ENCODE measurements at regions not wholly inside any gene's neighbourhood (a gene's known extent, or its start where the extent isn't known, plus 50 kb on each side); places are given as distances from the start of the nearest gene placed in this dataset.
A peak's percentile ranks its signal among the peaks of the same experiment; 100 is the strongest.

DNA sequence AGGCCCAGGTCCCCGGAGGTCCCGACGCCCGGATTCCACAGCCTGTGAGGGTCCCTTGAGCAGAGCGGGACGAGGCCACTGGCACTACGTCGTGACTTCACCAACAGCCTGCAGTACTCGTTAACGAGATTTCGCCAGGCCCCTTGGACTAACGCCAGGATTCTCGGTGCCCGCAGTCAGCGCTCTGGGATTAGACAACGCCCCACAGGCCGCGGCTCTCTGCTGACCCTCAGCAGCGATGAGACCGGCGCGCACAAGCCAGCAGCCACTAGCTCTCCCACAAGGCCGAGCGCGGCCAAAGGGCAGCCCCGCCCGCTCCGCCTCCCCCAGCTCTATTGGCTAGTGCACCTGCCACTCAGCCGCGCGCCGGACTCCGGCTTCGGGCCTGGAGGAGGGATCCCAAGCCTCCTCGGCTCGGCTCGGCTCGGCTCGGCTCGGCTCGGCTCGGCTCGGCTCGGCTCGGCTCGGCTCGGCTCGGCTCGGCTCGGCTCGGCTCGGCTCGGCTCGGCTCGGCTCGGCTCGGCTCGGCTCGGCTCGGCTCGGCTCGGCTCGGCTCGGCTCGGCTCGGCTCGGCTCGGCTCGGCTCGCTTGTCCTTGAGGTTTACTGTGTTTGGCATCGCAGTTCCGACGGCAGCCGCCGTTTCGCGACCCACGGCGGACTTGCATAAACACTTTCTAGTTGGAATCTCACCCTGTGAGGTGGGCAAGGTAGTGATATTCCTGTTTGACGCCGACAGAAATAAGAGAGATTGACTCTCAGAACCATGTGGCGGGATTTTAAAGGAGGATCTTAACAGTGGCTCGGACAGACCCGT, 231.7 kb upstream of the SERP2 start:
- H3K4me3 ChIP-seq (ENCODE audit: low read depth, low read length): peak overlapping the region; percentile 87
- TF ChIP-seq, protein P1, sequence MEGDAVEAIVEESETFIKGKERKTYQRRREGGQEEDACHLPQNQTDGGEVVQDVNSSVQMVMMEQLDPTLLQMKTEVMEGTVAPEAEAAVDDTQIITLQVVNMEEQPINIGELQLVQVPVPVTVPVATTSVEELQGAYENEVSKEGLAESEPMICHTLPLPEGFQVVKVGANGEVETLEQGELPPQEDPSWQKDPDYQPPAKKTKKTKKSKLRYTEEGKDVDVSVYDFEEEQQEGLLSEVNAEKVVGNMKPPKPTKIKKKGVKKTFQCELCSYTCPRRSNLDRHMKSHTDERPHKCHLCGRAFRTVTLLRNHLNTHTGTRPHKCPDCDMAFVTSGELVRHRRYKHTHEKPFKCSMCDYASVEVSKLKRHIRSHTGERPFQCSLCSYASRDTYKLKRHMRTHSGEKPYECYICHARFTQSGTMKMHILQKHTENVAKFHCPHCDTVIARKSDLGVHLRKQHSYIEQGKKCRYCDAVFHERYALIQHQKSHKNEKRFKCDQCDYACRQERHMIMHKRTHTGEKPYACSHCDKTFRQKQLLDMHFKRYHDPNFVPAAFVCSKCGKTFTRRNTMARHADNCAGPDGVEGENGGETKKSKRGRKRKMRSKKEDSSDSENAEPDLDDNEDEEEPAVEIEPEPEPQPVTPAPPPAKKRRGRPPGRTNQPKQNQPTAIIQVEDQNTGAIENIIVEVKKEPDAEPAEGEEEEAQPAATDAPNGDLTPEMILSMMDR (IDR thresholded peaks at IDR 0.05; ENCODE audit: borderline replicate concordance, insufficient read depth, low read depth, low read length): no peak

DNA sequence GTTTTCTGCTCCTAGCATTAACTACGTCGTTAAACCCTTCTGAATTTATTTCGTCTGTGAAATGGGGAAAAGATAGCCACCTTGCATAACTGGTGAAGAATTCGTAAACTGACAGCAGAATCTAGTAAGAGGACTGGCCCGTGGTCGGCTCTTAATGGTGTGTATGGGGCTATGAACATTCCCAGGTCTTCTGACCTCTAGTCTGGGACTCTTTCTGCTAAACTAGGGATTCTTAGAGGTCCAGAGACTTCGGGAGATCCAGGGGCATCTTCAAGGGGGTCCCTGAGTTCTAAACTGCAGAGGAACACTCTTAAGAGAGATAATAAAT, 231.1 kb upstream of the SERP2 start:
- TF ChIP-seq, protein P1 (IDR thresholded peaks at IDR 0.05; ENCODE audit: borderline replicate concordance, insufficient read depth, low read depth, low read length): no peak

DNA sequence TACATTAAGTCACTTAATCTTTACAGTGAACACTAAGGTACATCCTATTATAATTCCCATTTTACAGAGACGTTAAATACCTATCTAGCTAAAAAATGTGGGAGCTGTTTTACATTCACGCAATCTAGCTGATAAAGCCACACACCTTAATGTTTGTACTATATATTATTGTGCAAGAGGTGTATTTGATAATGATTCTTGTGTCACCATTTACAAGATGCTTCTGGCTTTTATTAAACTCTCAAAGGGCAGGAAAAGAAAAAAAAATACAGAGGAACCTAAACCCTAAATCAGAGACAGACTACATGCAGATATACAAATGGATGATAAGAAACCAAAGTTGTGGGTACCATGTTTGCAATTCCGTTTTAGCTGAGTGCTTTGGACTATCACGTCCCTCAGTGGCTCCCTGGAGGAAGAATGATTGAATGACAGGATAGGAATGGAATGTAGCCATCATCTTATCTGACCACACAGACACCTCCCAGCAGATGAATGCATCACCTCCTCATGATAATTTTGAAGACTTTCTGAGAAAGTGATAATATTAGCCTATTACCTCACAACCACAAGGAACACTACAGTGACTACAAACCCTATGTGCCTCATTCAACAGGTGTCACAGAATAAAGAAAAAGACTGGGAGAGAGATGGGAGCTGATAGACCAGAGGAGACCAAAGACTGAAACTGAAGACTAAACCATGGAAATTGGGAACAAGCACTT, 230.5 kb upstream of the SERP2 start:
- no peak overlapping the region for H3K4me3 ChIP-seq (ENCODE audit: low read depth, low read length)
- TF ChIP-seq, protein P1 (IDR thresholded peaks at IDR 0.05; ENCODE audit: borderline replicate concordance, insufficient read depth, low read depth, low read length): no peak

More for the DNA sequence above, 231.1 kb upstream of the SERP2 start:
- peak overlapping the region; percentile 37 for H3K4me3 ChIP-seq (ENCODE audit: low read depth, low read length)

DNA sequence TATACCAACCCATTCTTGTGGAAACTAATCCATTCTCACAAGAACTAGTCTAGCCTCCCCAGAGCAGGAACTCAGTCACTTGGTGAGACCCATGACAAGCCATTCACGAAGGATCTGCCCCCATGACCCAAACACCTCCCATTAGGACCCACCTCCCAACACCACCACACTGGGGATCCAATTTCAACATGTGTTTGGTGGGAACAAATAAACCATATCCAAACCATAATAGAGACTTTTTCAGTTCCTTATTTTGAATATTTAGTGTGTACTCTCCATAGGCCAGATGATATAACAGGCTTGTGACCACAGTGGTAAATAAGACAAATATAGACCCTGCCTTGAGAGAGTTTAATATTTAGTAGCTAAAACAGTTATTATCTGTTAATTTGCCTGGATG, 227.5 kb upstream of the SERP2 start:
- H3K4me3 ChIP-seq (ENCODE audit: low read depth, low read length): no peak overlapping the region
- TF ChIP-seq, protein P1 (IDR thresholded peaks at IDR 0.05; ENCODE audit: borderline replicate concordance, insufficient read depth, low read depth, low read length): no peak

DNA sequence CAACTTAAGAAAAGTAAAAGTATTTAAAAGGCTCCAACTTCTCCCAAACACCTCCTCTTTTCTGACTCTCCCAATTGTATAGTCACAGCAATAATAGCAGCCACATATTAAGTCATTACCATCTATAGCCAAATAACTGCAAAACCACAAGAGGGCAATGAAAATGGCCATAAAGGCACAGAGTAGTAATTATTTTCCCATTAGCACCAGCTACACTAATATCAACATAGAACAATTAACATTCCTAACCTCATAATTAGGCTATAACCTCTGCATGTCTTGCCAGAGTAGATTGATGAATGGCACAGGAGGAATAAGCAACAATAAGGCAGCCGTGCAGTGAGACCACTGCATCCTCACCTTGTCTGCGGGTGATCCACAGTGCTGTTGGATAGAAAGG, 226.4 kb upstream of the SERP2 start:
- no peak overlapping the region for H3K4me3 ChIP-seq (ENCODE audit: low read depth, low read length)
- TF ChIP-seq, protein P1 (IDR thresholded peaks at IDR 0.05; ENCODE audit: borderline replicate concordance, insufficient read depth, low read depth, low read length): no peak

DNA sequence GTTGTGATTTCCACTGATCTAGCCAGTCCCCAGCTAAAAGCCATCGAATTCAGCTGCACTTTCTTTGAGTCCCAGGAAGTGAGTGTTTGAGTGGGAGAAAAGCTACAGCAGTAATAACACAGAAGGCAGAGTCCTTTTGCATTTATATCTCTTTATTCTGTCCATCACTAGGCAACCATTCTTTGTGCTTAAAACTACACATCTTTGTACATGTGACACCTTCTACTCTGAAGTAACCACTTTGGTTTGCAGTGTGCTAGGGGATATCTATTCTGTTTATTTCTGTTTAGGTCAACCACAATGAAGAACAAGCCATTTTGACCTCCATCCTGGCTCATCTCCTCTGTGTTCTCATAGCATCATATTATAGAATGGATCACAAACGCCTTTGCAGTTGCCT, 226.0 kb upstream of the SERP2 start:
- H3K4me3 ChIP-seq (ENCODE audit: low read depth, low read length): no peak overlapping the region
- TF ChIP-seq, protein P1 (IDR thresholded peaks at IDR 0.05; ENCODE audit: borderline replicate concordance, insufficient read depth, low read depth, low read length): no peak
